ENCODE measurements at regions not wholly inside any gene's neighbourhood (a gene's known extent, or its start where the extent isn't known, plus 50 kb on each side); places are given as distances from the start of the nearest gene placed in this dataset.

DNA sequence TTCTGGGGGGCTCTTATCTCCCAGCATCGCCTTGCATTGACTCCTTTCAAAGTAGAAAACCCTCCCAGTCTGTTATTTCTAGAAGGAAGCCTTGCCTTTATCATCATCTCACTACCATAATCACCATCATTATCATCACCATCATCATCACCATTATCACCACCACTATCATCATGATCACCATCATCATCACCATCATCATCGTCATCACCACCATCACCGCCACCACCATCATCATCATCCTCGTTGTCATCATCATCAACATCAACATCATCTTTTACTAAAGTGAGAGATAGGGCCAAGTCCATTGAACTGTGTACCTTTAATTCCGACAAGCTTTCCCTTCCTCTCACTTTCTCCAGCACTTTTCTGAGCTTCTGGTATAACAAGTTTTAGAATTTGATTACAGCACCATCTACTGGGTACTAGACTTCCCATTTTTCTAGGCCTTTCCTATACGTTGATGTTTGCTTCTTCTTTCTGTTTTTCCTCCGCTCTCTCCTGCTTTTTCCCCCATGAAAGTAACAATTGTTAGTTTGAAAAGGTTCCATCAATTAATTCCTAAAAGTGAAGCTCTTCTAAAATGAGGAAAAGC is 226.4 kb downstream of the BUB3 start:
- no CpG with 5 or more reads among the region's 7 CpGs for WGBS (ENCODE audit: extremely low coverage, insufficient read length, low lambda C conversion rate)
- Histone ChIP-seq H3K56ac (ENCODE audit: insufficient read length, low read depth, low read length) (no peak overlapping the region), H4K20me1 (ENCODE audit: control insufficient read depth, insufficient read depth, insufficient read length) (no peaks in the 10 kb centered on the region), H2BK12ac (ENCODE audit: insufficient read length, low read depth, low read length) (no peak overlapping the region), H2BK20ac (ENCODE audit: low read depth, low read length, poor library complexity, severe bottlenecking) (no peak overlapping the region), H3K4ac (ENCODE audit: low read depth, low read length) (no peak overlapping the region), H4K5ac (ENCODE audit: insufficient read length, low read depth, low read length) (no peak overlapping the region), H3K79me1 (ENCODE audit: insufficient read depth, low read depth, low read length, poor library complexity, severe bottlenecking) (no peaks in the 10 kb centered on the region), H3K9me3 (ENCODE audit: control insufficient read depth, low read depth, low read length) (peaks cover 3% of the 10 kb centered on the region), H4K8ac (replicated peaks; ENCODE audit: insufficient read length, low read depth, low read length) (no peak overlapping the region), H2BK5ac (ENCODE audit: insufficient read length, low read length) (no peak overlapping the region), H2BK120ac (ENCODE audit: low read depth, low read length, poor library complexity, severe bottlenecking) (no peak overlapping the region), H2AFZ (ENCODE audit: low read length) (no peak overlapping the region), H2BK15ac (ENCODE audit: low read depth, low read length) (no peak overlapping the region), H4K91ac (ENCODE audit: insufficient read length, low read depth, low read length) (no peak overlapping the region), H3K14ac (ENCODE audit: insufficient read depth, low read length) (no peak overlapping the region), H2AK5ac (ENCODE audit: insufficient read length, low read length) (no peak overlapping the region), H3K4me2 (ENCODE audit: insufficient read depth, insufficient read length, low read length) (no peak overlapping the region), H3T11ph (ENCODE audit: low read length) (no peak overlapping the region), H3K79me2 (ENCODE audit: insufficient read depth, low read length) (no peaks in the 10 kb centered on the region), H3K27me3 (ENCODE audit: insufficient read depth, low read length) (no peaks in the 10 kb centered on the region), H3K27ac (ENCODE audit: insufficient read length, low read depth, low read length) (no peak overlapping the region), H3K23me2 (ENCODE audit: insufficient read length, low read depth, low read length, poor library complexity, severe bottlenecking) (no peaks in the 10 kb centered on the region), H3K9ac (ENCODE audit: extremely low read depth, insufficient read length, low read length) (no peak overlapping the region), H3K4me1 (ENCODE audit: insufficient read depth, low read length) (peaks cover 3% of the 10 kb centered on the region), H3K18ac (ENCODE audit: insufficient read length, low read depth, low read length) (no peak overlapping the region), H3K23ac (ENCODE audit: insufficient read length, low read depth, low read length) (no peak overlapping the region)
- Mint-ChIP-seq H3K36me3 (ENCODE audit: insufficient read depth in 1 of 3, low read depth in 3 of 3) (peaks cover 11 to 14% (median 13%) of the 10 kb centered on the region in 3 experiments), H3K4me3 (no peak overlapping the region; a peak in 1 of 5 replicates), H3K9me3 (peaks cover 14 to 18% of the 10 kb centered on the region in 2 experiments), H3K4me1 (peaks cover 14 to 23% of the 10 kb centered on the region in 2 experiments), H3K27ac (no peak overlapping the region), H3K27me3 (ENCODE audit: low read depth) (peaks cover 5% of the 10 kb centered on the region)
- DNase-seq = no peak
- TF ChIP-seq, protein P1, sequence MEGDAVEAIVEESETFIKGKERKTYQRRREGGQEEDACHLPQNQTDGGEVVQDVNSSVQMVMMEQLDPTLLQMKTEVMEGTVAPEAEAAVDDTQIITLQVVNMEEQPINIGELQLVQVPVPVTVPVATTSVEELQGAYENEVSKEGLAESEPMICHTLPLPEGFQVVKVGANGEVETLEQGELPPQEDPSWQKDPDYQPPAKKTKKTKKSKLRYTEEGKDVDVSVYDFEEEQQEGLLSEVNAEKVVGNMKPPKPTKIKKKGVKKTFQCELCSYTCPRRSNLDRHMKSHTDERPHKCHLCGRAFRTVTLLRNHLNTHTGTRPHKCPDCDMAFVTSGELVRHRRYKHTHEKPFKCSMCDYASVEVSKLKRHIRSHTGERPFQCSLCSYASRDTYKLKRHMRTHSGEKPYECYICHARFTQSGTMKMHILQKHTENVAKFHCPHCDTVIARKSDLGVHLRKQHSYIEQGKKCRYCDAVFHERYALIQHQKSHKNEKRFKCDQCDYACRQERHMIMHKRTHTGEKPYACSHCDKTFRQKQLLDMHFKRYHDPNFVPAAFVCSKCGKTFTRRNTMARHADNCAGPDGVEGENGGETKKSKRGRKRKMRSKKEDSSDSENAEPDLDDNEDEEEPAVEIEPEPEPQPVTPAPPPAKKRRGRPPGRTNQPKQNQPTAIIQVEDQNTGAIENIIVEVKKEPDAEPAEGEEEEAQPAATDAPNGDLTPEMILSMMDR (conservative IDR thresholded peaks at IDR 0.05) = peak; percentile 48; the same call in 2 of the 3 replicates

All from H9 (cell line).